ENCODE measurements at regions not wholly inside any gene's neighbourhood (a gene's known extent, or its start where the extent isn't known, plus 50 kb on each side); places are given as distances from the start of the nearest gene placed in this dataset.

DNA sequence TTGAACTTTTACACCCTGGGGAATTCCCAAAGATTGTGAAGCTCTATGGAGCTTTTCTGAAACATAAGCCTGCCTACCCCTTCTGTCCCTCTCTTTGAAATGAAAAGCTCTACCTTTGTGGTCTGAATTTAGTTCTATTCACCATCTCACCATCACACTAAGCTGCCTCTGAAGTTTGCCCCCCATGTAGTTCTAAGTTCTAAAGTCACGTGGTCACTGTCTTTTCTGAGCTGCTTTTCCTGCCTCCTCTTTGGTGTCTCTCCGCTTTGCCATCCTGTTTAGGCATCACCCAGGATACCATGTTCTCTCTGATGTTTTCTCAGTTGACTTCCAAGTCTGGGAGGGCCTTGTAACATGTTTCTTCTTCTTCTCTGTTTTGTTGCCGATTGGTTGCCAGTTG lies 2206.6 kb downstream of the MAT2B start:
- no peaks in the 10 kb centered on the region for H3K9me2 ChIP-seq (ENCODE audit: insufficient read depth, low read length)
- H2AFZ ChIP-seq (ENCODE audit: low read depth, low read length) = no peak overlapping the region

DNA sequence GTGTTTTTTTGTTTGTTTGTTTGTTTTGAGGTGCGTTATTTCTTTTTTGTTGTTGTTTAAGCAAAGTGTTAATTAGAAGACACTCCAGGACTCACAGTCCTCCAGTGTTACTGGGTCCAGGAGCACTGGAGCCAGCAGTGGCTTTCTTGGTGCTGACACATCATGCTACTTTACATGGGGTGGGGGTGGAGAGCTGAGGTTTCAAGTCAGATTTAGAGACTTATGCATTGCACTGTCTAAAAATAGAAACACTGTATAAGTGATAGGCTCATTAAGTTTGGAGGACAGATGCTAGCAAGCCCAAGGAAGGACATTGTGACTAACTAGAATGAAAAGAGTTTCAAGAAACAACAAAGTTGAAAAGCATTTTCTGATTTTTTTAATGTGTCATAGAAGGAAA lies 2209.2 kb downstream of the MAT2B start:
- H3K36me3 ChIP-seq (ENCODE audit: insufficient read depth, low read length) = no peaks in the 10 kb centered on the region
- no peaks in the 10 kb centered on the region for H3K9me2 ChIP-seq (ENCODE audit: insufficient read depth, low read length)
- no peaks in the 10 kb centered on the region for H3K27me3 ChIP-seq (ENCODE audit: insufficient read depth, low read depth, low read length)
- TF ChIP-seq POLR2AphosphoS5 (IDR thresholded peaks at IDR 0.05) (no peak), EP300 (conservative IDR thresholded peaks at IDR 0.05; ENCODE audit: poor library complexity, severe bottlenecking) (no peak), RAD21 (conservative IDR thresholded peaks at IDR 0.05) (no peak), EZH2 (IDR thresholded peaks at IDR 0.05; ENCODE audit: borderline replicate concordance, insufficient read depth, low read length, poor library complexity, severe bottlenecking) (no peak), MXI1 (conservative IDR thresholded peaks at IDR 0.05; ENCODE audit: poor library complexity, severe bottlenecking) (no peak), TAF1 (IDR thresholded peaks at IDR 0.05; ENCODE audit: low read depth) (no peak), SMC3 (conservative IDR thresholded peaks at IDR 0.05; ENCODE audit: poor library complexity) (no peak)
- TF ChIP-seq, protein P1, sequence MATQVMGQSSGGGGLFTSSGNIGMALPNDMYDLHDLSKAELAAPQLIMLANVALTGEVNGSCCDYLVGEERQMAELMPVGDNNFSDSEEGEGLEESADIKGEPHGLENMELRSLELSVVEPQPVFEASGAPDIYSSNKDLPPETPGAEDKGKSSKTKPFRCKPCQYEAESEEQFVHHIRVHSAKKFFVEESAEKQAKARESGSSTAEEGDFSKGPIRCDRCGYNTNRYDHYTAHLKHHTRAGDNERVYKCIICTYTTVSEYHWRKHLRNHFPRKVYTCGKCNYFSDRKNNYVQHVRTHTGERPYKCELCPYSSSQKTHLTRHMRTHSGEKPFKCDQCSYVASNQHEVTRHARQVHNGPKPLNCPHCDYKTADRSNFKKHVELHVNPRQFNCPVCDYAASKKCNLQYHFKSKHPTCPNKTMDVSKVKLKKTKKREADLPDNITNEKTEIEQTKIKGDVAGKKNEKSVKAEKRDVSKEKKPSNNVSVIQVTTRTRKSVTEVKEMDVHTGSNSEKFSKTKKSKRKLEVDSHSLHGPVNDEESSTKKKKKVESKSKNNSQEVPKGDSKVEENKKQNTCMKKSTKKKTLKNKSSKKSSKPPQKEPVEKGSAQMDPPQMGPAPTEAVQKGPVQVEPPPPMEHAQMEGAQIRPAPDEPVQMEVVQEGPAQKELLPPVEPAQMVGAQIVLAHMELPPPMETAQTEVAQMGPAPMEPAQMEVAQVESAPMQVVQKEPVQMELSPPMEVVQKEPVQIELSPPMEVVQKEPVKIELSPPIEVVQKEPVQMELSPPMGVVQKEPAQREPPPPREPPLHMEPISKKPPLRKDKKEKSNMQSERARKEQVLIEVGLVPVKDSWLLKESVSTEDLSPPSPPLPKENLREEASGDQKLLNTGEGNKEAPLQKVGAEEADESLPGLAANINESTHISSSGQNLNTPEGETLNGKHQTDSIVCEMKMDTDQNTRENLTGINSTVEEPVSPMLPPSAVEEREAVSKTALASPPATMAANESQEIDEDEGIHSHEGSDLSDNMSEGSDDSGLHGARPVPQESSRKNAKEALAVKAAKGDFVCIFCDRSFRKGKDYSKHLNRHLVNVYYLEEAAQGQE (IDR thresholded peaks at IDR 0.05; ENCODE audit: borderline replicate concordance) = no peak
- TF ChIP-seq, protein P2, sequence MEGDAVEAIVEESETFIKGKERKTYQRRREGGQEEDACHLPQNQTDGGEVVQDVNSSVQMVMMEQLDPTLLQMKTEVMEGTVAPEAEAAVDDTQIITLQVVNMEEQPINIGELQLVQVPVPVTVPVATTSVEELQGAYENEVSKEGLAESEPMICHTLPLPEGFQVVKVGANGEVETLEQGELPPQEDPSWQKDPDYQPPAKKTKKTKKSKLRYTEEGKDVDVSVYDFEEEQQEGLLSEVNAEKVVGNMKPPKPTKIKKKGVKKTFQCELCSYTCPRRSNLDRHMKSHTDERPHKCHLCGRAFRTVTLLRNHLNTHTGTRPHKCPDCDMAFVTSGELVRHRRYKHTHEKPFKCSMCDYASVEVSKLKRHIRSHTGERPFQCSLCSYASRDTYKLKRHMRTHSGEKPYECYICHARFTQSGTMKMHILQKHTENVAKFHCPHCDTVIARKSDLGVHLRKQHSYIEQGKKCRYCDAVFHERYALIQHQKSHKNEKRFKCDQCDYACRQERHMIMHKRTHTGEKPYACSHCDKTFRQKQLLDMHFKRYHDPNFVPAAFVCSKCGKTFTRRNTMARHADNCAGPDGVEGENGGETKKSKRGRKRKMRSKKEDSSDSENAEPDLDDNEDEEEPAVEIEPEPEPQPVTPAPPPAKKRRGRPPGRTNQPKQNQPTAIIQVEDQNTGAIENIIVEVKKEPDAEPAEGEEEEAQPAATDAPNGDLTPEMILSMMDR (IDR thresholded peaks at IDR 0.05; ENCODE audit: poor library complexity, severe bottlenecking) = no peak
- H2AFZ ChIP-seq (ENCODE audit: low read depth, low read length) = no peak overlapping the region
- H3K9ac ChIP-seq (ENCODE audit: low read length) = no peak overlapping the region
- no peak overlapping the region for H3K4me3 ChIP-seq (ENCODE audit: low read length)
- H3K79me2 ChIP-seq (replicated peaks; ENCODE audit: insufficient read depth, low read length) = no peaks in the 10 kb centered on the region
- no peaks in the 10 kb centered on the region for H3F3A ChIP-seq (ENCODE audit: insufficient read depth, low read length, poor library complexity, severe bottlenecking)
- no peak overlapping the region for H3K27ac ChIP-seq (ENCODE audit: low read length)
- no peaks in the 10 kb centered on the region for H3K9me3 ChIP-seq (ENCODE audit: low read length)
- no peaks in the 10 kb centered on the region for H4K20me1 ChIP-seq (ENCODE audit: insufficient read depth)
- no peak overlapping the region for H3K4me2 ChIP-seq (ENCODE audit: low read length)

More for the DNA sequence above, 2206.6 kb downstream of the MAT2B start:
- H3K4me3 ChIP-seq (ENCODE audit: low read length) = no peak overlapping the region
- no peak overlapping the region for H3K27ac ChIP-seq (ENCODE audit: low read length)
- no peak overlapping the region for H3K9ac ChIP-seq (ENCODE audit: low read length)
- H3K36me3 ChIP-seq (ENCODE audit: insufficient read depth, low read length) = no peaks in the 10 kb centered on the region
- H3K4me2 ChIP-seq (ENCODE audit: low read length) = no peak overlapping the region
- no peaks in the 10 kb centered on the region for H3F3A ChIP-seq (ENCODE audit: insufficient read depth, low read length, poor library complexity, severe bottlenecking)
- no peaks in the 10 kb centered on the region for H3K27me3 ChIP-seq (ENCODE audit: insufficient read depth, low read depth, low read length)
- H3K9me3 ChIP-seq (ENCODE audit: low read length) = no peaks in the 10 kb centered on the region
- TF ChIP-seq, protein P1 (IDR thresholded peaks at IDR 0.05; ENCODE audit: borderline replicate concordance) = no peak
- TF ChIP-seq POLR2AphosphoS5 (IDR thresholded peaks at IDR 0.05) (no peak), SMC3 (conservative IDR thresholded peaks at IDR 0.05; ENCODE audit: poor library complexity) (no peak), TAF1 (IDR thresholded peaks at IDR 0.05; ENCODE audit: low read depth) (no peak), MXI1 (conservative IDR thresholded peaks at IDR 0.05; ENCODE audit: poor library complexity, severe bottlenecking) (no peak), RAD21 (conservative IDR thresholded peaks at IDR 0.05) (no peak), EP300 (conservative IDR thresholded peaks at IDR 0.05; ENCODE audit: poor library complexity, severe bottlenecking) (no peak), EZH2 (IDR thresholded peaks at IDR 0.05; ENCODE audit: borderline replicate concordance, insufficient read depth, low read length, poor library complexity, severe bottlenecking) (no peak)
- TF ChIP-seq, protein P2 (IDR thresholded peaks at IDR 0.05; ENCODE audit: poor library complexity, severe bottlenecking) = no peak
- H3K79me2 ChIP-seq (replicated peaks; ENCODE audit: insufficient read depth, low read length) = no peaks in the 10 kb centered on the region
- no peaks in the 10 kb centered on the region for H4K20me1 ChIP-seq (ENCODE audit: insufficient read depth)
